Parathyroid adenoma (tissue), 2 donors: ENCODE measurements at regions not wholly inside any gene's neighbourhood (a gene's known extent, or its start where the extent isn't known, plus 50 kb on each side); places are given as distances from the start of the nearest gene placed in this dataset.

Experiments
- H2AFZ ChIP-seq: fragments of 300-600 bp; sonication (generic); one replicate; pipeline ENCODE4 v1.7.0; 2017; ENCODE audit warnings: antibody characterized with exemption, mild to moderate bottlenecking
- H3K27ac ChIP-seq: fragments of 300-600 bp; sonication (generic); one replicate; pipeline ENCODE4 v1.7.0; 2017
- H3K27me3 ChIP-seq: fragments of 300-600 bp; sonication (generic); one replicate; pipeline ENCODE4 v1.7.0; 2017; ENCODE audit warnings: low read length; ENCODE audit not compliant: control insufficient read depth, insufficient read depth
- H3K36me3 ChIP-seq: fragments of 300-600 bp; sonication (generic); one replicate; pipeline ENCODE4 v1.7.0; 2017; ENCODE audit warnings: low read length; ENCODE audit not compliant: control insufficient read depth, insufficient read depth
- H3K4me1 ChIP-seq: fragments of 300-600 bp; sonication (generic); one replicate; pipeline ENCODE4 v1.7.0; 2017; ENCODE audit warnings: control low read depth
- H3K4me2 ChIP-seq: fragments of 300-600 bp; sonication (generic); one replicate; pipeline ENCODE4 v1.7.0; 2017; ENCODE audit warnings: low read length
- H3K4me3 ChIP-seq: fragments of 300-600 bp; sonication (generic); one replicate; pipeline ENCODE4 v1.7.0; 2017; ENCODE audit warnings: low read depth, low read length
- H3K79me2 ChIP-seq: fragments of 300-600 bp; sonication (generic); one replicate; pipeline ENCODE4 v1.7.0; 2017; ENCODE audit warnings: control low read depth
- H3K9ac ChIP-seq: fragments of 300-600 bp; sonication (generic); one replicate; pipeline ENCODE4 v1.7.0; 2017; ENCODE audit warnings: mild to moderate bottlenecking
- H3K9me3 ChIP-seq: fragments of 300-600 bp; sonication (generic); one replicate; pipeline ENCODE4 v1.7.0; 2017; ENCODE audit warnings: low read length; ENCODE audit not compliant: control insufficient read depth
- CTCF ChIP-seq: fragments of 300-600 bp; sonication (generic); IDR thresholded peaks from one replicate; pipeline ENCODE4 v1.7.0; 2017; ENCODE audit warnings: antibody characterized with exemption, mild to moderate bottlenecking
- donor health status: primary hyperparathyroidism.

- Histone ChIP-seq H2AFZ (no peak overlapping the region), H3K4me3 (no peak overlapping the region), H3K79me2 (no peaks in the 10 kb centered on the region), H3K27ac (no peak overlapping the region), H3K4me2 (no peak overlapping the region), H3K9ac (no peak overlapping the region), H3K27me3 (no peaks in the 10 kb centered on the region), H3K4me1 (no peaks in the 10 kb centered on the region), H3K9me3 (no peaks in the 10 kb centered on the region), H3K36me3 (no peaks in the 10 kb centered on the region)
- no peak for TF ChIP-seq CTCF
Observed at GRCh38 chr17:65477600-65477999, 83.8 kb downstream of the AXIN2 start.

- no peak for TF ChIP-seq CTCF
- H3K79me2 ChIP-seq: no peaks in the 10 kb centered on the region
- H3K27me3 ChIP-seq: no peaks in the 10 kb centered on the region
- H3K9ac ChIP-seq: no peak overlapping the region
- no peak overlapping the region for H3K4me3 ChIP-seq
- H3K4me1 ChIP-seq: no peaks in the 10 kb centered on the region
- H3K27ac ChIP-seq: no peak overlapping the region
- no peak overlapping the region for H2AFZ ChIP-seq
- no peaks in the 10 kb centered on the region for H3K36me3 ChIP-seq
- no peak overlapping the region for H3K4me2 ChIP-seq
- H3K9me3 ChIP-seq: no peaks in the 10 kb centered on the region
Observed at GRCh38 chr17:65474660-65475059, 86.8 kb downstream of the AXIN2 start.

GRCh38 chr17:65473985-65474384, 87.5 kb downstream of the AXIN2 start:
- Histone ChIP-seq H3K9me3 (no peaks in the 10 kb centered on the region), H3K27ac (no peak overlapping the region), H3K9ac (no peak overlapping the region), H3K4me1 (no peaks in the 10 kb centered on the region), H2AFZ (no peak overlapping the region), H3K4me3 (no peak overlapping the region), H3K27me3 (no peaks in the 10 kb centered on the region), H3K36me3 (no peaks in the 10 kb centered on the region), H3K79me2 (no peaks in the 10 kb centered on the region), H3K4me2 (no peak overlapping the region)
- no peak for TF ChIP-seq CTCF

- H3K27me3 ChIP-seq: no peaks in the 10 kb centered on the region
- no peak overlapping the region for H3K9ac ChIP-seq
- no peak overlapping the region for H2AFZ ChIP-seq
- no peaks in the 10 kb centered on the region for H3K4me1 ChIP-seq
- H3K4me2 ChIP-seq: no peak overlapping the region
- no peak overlapping the region for H3K27ac ChIP-seq
- no peaks in the 10 kb centered on the region for H3K9me3 ChIP-seq
- H3K36me3 ChIP-seq: no peaks in the 10 kb centered on the region
- H3K4me3 ChIP-seq: no peak overlapping the region
- H3K79me2 ChIP-seq: no peaks in the 10 kb centered on the region
- TF ChIP-seq CTCF: no peak
Observed at GRCh38 chr17:65473363-65473762, 88.1 kb downstream of the AXIN2 start.

- Histone ChIP-seq H3K9ac (no peak overlapping the region), H3K4me1 (no peaks in the 10 kb centered on the region), H3K4me2 (no peak overlapping the region), H3K27ac (no peak overlapping the region), H3K27me3 (no peaks in the 10 kb centered on the region), H3K79me2 (no peaks in the 10 kb centered on the region), H3K36me3 (no peaks in the 10 kb centered on the region), H3K4me3 (no peak overlapping the region), H2AFZ (no peak overlapping the region), H3K9me3 (no peaks in the 10 kb centered on the region)
- TF ChIP-seq CTCF: no peak
Observed at GRCh38 chr17:65472666-65473309, 88.7 kb downstream of the AXIN2 start.
